Body of pancreas (tissue), 4 donors: ENCODE measurements at regions not wholly inside any gene's neighbourhood (a gene's known extent, or its start where the extent isn't known, plus 50 kb on each side); places are given as distances from the start of the nearest gene placed in this dataset.
A peak's percentile ranks its signal among the peaks of the same experiment; 100 is the strongest.

ENCODE experiments used
- ATAC-seq: fragments of 150-250 bp; one replicate; pipeline ENCODE4 v1.9.1; 2016
- DNase-seq, 4 donors: peaks; one replicate each; pipeline ENCODE4 v3.0.0-alpha.2; 2019
- H3K27ac ChIP-seq, 4 donors: fragments of 200-600 bp; sonication (generic); 1 replicate in 3 of 4; 2 replicates in 1 of 4; pipeline versions ENCODE4 v1.5.1 to v1.6.1; 2016 to 2019; ENCODE audit warnings: mild to moderate bottlenecking in 1 of 4, mixed read lengths in 1 of 4, moderate library complexity in 1 of 4
- H3K27me3 ChIP-seq, 2 donors: fragments of 200-600 bp; sonication (generic); one replicate each; pipeline ENCODE4 v1.6.0; 2016; ENCODE audit warnings: mild to moderate bottlenecking in 1 of 2
- H3K36me3 ChIP-seq, 2 donors: fragments of 200-600 bp; sonication (generic); replicated peaks in 1 of 2; 2 replicates each; pipeline ENCODE4 v1.5.1; 2016; ENCODE audit warnings: low read depth in 2 of 2; ENCODE audit not compliant: insufficient read depth in 1 of 2
- H3K4me1 ChIP-seq: fragments of 200-600 bp; sonication (generic); one replicate; pipeline ENCODE4 v1.6.0; 2016
- H3K4me3 ChIP-seq, 2 donors: fragments of 200-600 bp; sonication (generic); 1 replicate in 1 of 2; 2 replicates in 1 of 2; pipeline ENCODE4 v1.5.1; 2016 to 2019
- H3K9me3 ChIP-seq, 3 donors: fragments of 200-600 bp; sonication (generic); 1 replicate in 2 of 3; 2 replicates in 1 of 3; pipeline ENCODE4 v1.5.1; 2016
- POLR2A ChIP-seq, 3 donors: fragments of 450-650 bp; IDR thresholded peaks; one replicate each; pipeline ENCODE4 v1.6.1; 2016; ENCODE audit warnings: antibody characterized with exemption in 3 of 3, mild to moderate bottlenecking in 2 of 3
- WGBS, 2 donors: methylation state at CpG; one replicate each; pipeline ENCODE4 v1.1.5; 2017; 5-methylcytosine and 5-hydroxymethylcytosine counted together
- intact Hi-C: fragments of 100-400 bp; cut with DNase I; formaldehyde crosslinking; loops from one replicate; pipeline ENCODE4 v1.15.1; 2023
- TF ChIP-seq, protein P1 (sequence below), 7 experiments: fragments of 450-650 bp in 4 of 7; fragments of 200-600 bp in 3 of 7; sonication (generic) in 3 of 7; IDR thresholded peaks; one replicate each; pipeline ENCODE4 v1.5.1; 2016 to 2019; ENCODE audit warnings: antibody characterized with exemption in 7 of 7

DNA sequence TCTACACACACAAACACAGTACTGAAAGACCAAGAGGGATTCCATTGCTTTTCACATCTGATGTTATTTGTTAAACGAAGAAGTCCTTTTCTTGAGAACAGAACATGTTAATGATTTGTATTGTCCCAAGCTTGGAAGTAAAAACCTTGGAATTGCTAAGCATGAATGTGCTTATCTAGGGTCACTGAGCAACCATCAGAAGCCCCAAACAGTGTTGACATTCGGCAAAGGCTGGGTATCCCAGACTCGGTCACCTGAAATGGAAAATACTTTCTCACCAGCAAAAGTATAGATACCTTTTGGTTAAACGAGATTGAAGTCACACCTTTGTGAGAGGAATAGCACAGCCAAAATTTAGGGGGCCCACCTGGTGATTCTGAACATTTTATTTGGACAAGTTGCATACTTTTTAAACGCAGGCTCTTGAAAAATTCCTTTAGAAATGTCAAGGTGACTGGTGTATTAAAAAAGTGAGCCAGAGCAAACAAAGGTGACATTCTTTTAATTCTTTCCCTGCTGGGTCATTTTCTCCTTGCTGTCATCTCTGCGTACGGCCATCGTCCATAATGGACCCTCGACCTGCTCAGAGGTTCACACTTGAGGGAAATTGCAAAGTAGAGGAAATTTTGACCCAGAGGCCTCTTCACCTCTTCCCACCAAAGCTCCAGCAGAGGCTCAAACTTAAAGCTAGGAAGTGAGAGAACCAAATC lies 95.8 kb upstream of the FOXA2 start:
- Histone ChIP-seq H3K9me3 (peaks cover 0 to 3% (median 0%) of the 10 kb centered on the region in 3 donors), H3K4me1 (peaks cover 16% of the 10 kb centered on the region), H3K4me3 (no peak overlapping the region), H3K36me3 (no peaks in the 10 kb centered on the region), H3K27ac (peak overlapping the region; percentile 4 to 64 (median 30)), H3K27me3 (no peaks in the 10 kb centered on the region)
- intact Hi-C loops, result loop anchor here (5.0 to 10.0 kb wide), 3 partner anchors 93 to 338 kb away; no protein-coding TSS in a partner anchor
- no peak for TF ChIP-seq POLR2A (IDR thresholded peaks at IDR 0.05)
- TF ChIP-seq, protein P1, sequence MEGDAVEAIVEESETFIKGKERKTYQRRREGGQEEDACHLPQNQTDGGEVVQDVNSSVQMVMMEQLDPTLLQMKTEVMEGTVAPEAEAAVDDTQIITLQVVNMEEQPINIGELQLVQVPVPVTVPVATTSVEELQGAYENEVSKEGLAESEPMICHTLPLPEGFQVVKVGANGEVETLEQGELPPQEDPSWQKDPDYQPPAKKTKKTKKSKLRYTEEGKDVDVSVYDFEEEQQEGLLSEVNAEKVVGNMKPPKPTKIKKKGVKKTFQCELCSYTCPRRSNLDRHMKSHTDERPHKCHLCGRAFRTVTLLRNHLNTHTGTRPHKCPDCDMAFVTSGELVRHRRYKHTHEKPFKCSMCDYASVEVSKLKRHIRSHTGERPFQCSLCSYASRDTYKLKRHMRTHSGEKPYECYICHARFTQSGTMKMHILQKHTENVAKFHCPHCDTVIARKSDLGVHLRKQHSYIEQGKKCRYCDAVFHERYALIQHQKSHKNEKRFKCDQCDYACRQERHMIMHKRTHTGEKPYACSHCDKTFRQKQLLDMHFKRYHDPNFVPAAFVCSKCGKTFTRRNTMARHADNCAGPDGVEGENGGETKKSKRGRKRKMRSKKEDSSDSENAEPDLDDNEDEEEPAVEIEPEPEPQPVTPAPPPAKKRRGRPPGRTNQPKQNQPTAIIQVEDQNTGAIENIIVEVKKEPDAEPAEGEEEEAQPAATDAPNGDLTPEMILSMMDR (IDR thresholded peaks at IDR 0.05), result no peak
- ATAC-seq (peak; percentile 65), DNase-seq (no peak)
- WGBS, 2 donors, result 17 to 22% methylated on average over 9 of the region's 9 CpGs

DNA sequence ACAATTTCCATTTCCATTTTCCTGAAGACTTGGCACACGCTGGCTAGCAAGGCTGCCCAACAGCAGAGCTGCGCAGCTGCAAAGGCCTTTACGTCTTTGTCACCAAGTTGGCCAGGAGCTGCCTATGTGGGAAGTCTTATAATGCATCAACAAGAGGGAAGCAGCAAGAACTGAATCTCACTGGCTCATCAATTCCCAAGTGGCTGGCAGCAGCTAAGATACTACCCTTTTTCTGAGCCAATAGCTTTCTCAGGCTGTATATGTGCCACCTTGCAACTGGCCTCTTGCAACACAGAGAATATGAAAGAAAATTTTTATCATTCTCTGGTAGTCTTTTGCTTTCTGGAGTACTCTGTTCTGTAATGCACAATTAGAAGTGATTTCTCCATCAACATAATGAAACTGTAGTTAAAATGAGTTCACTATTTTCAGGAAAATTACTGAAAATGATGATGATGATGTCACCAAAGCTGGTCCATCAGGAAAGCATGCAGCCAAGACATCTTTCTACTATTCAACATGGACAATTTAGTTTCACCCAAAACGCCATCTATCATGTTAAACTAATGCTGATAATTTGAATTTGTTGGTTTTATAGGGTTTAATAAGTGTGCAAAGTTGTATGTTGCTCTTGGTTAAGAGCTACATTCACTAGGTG lies 97.3 kb upstream of the FOXA2 start:
- intact Hi-C loops, result loop anchor here (5.0 to 10.0 kb wide), 3 partner anchors 94 to 339 kb away; no protein-coding TSS in a partner anchor
- Histone ChIP-seq H3K27me3 (no peaks in the 10 kb centered on the region), H3K36me3 (no peaks in the 10 kb centered on the region), H3K4me3 (no peak overlapping the region), H3K4me1 (peaks cover 16% of the 10 kb centered on the region), H3K9me3 (peaks cover 0 to 3% (median 0%) of the 10 kb centered on the region in 3 donors), H3K27ac (no peak overlapping the region)
- no peak for TF ChIP-seq POLR2A (IDR thresholded peaks at IDR 0.05)
- TF ChIP-seq, protein P1 (IDR thresholded peaks at IDR 0.05), result no peak
- no peak for ATAC-seq
- no peak for DNase-seq
- 74 to 84% methylated on average over 4 of the region's 4 CpGs for WGBS, 2 donors

DNA sequence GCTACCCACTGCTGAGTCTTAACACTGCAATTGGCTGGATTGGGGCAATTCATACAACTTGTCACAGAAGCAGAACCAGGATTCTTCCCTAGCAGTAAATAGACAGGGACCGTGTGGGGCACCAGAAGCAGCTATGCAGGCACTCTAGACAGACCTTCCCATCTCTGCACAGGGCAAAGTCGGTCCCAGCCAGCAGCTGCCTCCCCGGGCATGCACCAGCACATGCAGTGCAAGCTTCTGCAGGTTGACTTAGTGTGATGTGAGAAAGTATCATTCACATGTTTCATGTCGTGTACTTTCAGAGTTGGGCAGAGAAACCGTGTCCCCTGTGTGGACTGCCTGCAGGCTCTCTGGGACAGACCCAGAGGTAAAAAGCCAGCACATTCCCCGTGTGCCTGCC lies 98.0 kb upstream of the FOXA2 start:
- Histone ChIP-seq H3K9me3 (peaks cover 0 to 3% (median 0%) of the 10 kb centered on the region in 3 donors), H3K27ac (no peak overlapping the region), H3K4me1 (peaks cover 16% of the 10 kb centered on the region), H3K27me3 (no peaks in the 10 kb centered on the region), H3K4me3 (no peak overlapping the region), H3K36me3 (no peaks in the 10 kb centered on the region)
- 72 to 85% methylated on average over 6 of the region's 6 CpGs for WGBS, 2 donors
- TF ChIP-seq POLR2A (IDR thresholded peaks at IDR 0.05), result no peak
- TF ChIP-seq, protein P1 (IDR thresholded peaks at IDR 0.05), result no peak
- ATAC-seq (no peak), DNase-seq (no peak)
- intact Hi-C loops, result loop anchor here (5.0 to 10.0 kb wide), 3 partner anchors 95 to 340 kb away; no protein-coding TSS in a partner anchor

DNA sequence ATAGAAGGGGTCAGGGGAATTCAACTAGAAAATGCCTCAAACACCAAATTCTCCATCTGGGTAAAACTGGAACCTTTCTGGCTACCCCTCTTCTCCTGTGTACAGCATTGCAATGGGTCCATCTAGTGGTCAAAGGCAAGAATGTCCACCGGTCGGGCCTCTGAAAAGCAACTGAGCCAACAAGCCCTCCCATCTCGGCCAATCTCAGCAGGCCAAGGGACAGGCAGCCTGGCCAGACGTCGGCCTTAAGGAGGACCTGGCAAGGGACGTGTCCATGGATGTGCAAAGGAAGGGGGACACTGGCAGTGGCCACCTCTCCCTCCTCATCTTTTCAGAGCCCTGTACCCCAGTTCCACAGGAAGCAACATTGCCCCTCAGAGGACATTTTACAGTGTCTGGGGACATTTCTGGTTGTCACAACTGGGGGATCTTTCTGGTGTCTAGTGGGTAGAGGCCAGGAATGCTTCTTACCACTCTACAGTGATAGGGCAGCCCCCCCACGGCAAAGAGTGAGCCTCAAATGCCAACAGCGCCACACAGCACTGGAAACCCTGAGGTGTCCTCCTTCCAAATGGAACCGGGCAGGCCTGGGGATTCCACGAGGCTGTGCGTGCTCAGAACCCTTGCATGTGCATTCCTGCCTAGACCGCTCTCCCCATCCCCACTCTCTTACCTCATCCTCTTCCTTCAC lies 99.8 kb upstream of the FOXA2 start:
- Histone ChIP-seq H3K4me1 (peaks cover 16% of the 10 kb centered on the region), H3K36me3 (no peaks in the 10 kb centered on the region), H3K9me3 (no peaks in the 10 kb centered on the region), H3K27me3 (no peaks in the 10 kb centered on the region), H3K27ac (no peak overlapping the region), H3K4me3 (no peak overlapping the region)
- intact Hi-C loops, result loop anchor here (5.0 to 10.0 kb wide), 3 partner anchors 97 to 342 kb away; no protein-coding TSS in a partner anchor
- WGBS, 2 donors, result 26 to 29% methylated on average over 11 to 12 of the region's 12 CpGs
- DNase-seq, result peak; percentile 74 to 82 (median 78)
- peak; percentile 83 for ATAC-seq
- TF ChIP-seq POLR2A (IDR thresholded peaks at IDR 0.05), result no peak
- TF ChIP-seq, protein P1 (IDR thresholded peaks at IDR 0.05), result peak; percentile 61 to 93 (median 91)
